A549 (cell line): ENCODE measurements at regions not wholly inside any gene's neighbourhood (a gene's known extent, or its start where the extent isn't known, plus 50 kb on each side); places are given as distances from the start of the nearest gene placed in this dataset.

Experiments
- ATAC-seq, 2 experiments: fragments of 200-7000 bp in 1 of 2; fragments of >200 bp in 1 of 2; cut with Nextera tagmentation in 1 of 2; cut with Tn5 transposase in 1 of 2; 3 replicates each; pipeline versions ENCODE4 v1.8.0 to v1.9.1; 2018 to 2020; ENCODE audit warnings: mild to moderate bottlenecking in 1 of 2, moderate library complexity in 1 of 2
- CTCF ChIA-PET: fragments of 300-600 bp; sonication (Branson Sonifier 250); formaldehyde crosslinking; extraction: SDS; loops from one replicate; lab custom pipeline; 2021; ENCODE audit warnings: antibody characterized with exemption, inconsistent platforms; lab: Yijun Ruan, JAX
- POLR2A ChIA-PET: fragments of 350-600 bp; formaldehyde crosslinking; extraction: SDS; loops from one replicate; lab custom pipeline; 2021; ENCODE audit warnings: antibody characterized with exemption, inconsistent platforms; lab: Yijun Ruan, JAX
- DNase-seq, 2 experiments: peaks; one replicate each; pipeline versions ENCODE4 v3.0.0 to v3.0.0-alpha.2; 2011 to 2016; ENCODE audit warnings: low read depth in 1 of 2, low spot score in 1 of 2
- FAIRE-seq: peaks from 2 replicates; lab custom pipeline; 2011; peaks lifted over from hg19 to GRCh38; lab: Jason Lieb, UNC
- H3K27ac ChIP-seq, 2 experiments: fragments of >200 bp; sonication (Bioruptor Twin); formaldehyde crosslinking; 3 replicates each; pipeline ENCODE4 v1.5.1; 2016 to 2017
- H3K4me1 ChIP-seq: fragments of >200 bp; sonication (Bioruptor Twin); formaldehyde crosslinking; 3 replicates; pipeline ENCODE4 v1.6.1; 2016
- H3K4me2 ChIP-seq: fragments of >200 bp; sonication (Bioruptor Twin); formaldehyde crosslinking; 3 replicates; pipeline ENCODE4 v1.6.1; 2016
- H3K4me3 ChIP-seq: fragments of >200 bp; sonication (Bioruptor Twin); formaldehyde crosslinking; 3 replicates; pipeline ENCODE4 v1.5.1; 2016
- H3K9me3 ChIP-seq: fragments of >200 bp; sonication (Bioruptor Twin); formaldehyde crosslinking; 3 replicates; pipeline ENCODE4 v1.6.1; 2016
- BCL3 ChIP-seq: fragments of >200 bp; sonication (Bioruptor Twin); formaldehyde crosslinking; IDR thresholded peaks from 3 replicates; pipeline ENCODE4 v1.6.1; 2016
- BHLHE40 ChIP-seq: IDR thresholded peaks from 2 replicates; pipeline ENCODE4 v1.6.1; 2012; ENCODE audit warnings: low read depth, low read length, inconsistent platforms
- CBX2 ChIP-seq: fragments of 200-600 bp; sonication (generic); IDR thresholded peaks from 2 replicates; pipeline ENCODE4 v1.6.1; 2016; ENCODE audit warnings: low read depth, mild to moderate bottlenecking, borderline replicate concordance
- CBX8 ChIP-seq: fragments of 200-600 bp; sonication (generic); IDR thresholded peaks from 2 replicates; pipeline ENCODE4 v1.6.1; 2016
- CHD2 ChIP-seq: fragments of 150-350 bp; IDR thresholded peaks from 2 replicates; pipeline ENCODE4 v1.6.1; 2014; ENCODE audit warnings: low read length; ENCODE audit not compliant: partially characterized antibody
- EHMT2 ChIP-seq: fragments of 200-600 bp; sonication (generic); IDR thresholded peaks from 2 replicates; pipeline ENCODE4 v1.6.1; 2016; ENCODE audit warnings: antibody characterized with exemption, low read depth, mild to moderate bottlenecking, moderate library complexity
- ESRRA ChIP-seq: fragments of 150-350 bp; IDR thresholded peaks from 2 replicates; pipeline ENCODE4 v1.6.1; 2014; ENCODE audit warnings: mild to moderate bottlenecking, low read length, borderline replicate concordance
- HES2 ChIP-seq: fragments of >200 bp; sonication (Bioruptor Twin); formaldehyde crosslinking; IDR thresholded peaks from 2 replicates; pipeline ENCODE4 v1.6.1; 2016
- HOXB13 ChIP-seq: fragments of 250-450 bp; sonication (Bioruptor Pico); IDR thresholded peaks from 2 replicates; pipeline ENCODE4 v1.5.0; 2020; ENCODE audit warnings: low read depth, mild to moderate bottlenecking, moderate library complexity
- JUN ChIP-seq, 2 experiments: fragments of >200 bp; sonication (Bioruptor Twin); formaldehyde crosslinking; IDR thresholded peaks; 2 replicates in 1 of 2; 3 replicates in 1 of 2; pipeline ENCODE4 v1.6.1; 2016 to 2017
- MAZ ChIP-seq: fragments of 150-350 bp; IDR thresholded peaks from 2 replicates; pipeline ENCODE4 v1.6.1; 2014; ENCODE audit warnings: antibody characterized with exemption, low read depth, low read length, borderline replicate concordance
- MYC ChIP-seq: IDR thresholded peaks from 2 replicates; pipeline ENCODE4 v1.6.1; 2012; ENCODE audit warnings: mild to moderate bottlenecking, inconsistent platforms, low read length, improper control_type of control experiment, borderline replicate concordance
- NFE2L2 ChIP-seq: fragments of 150-350 bp; conservative IDR thresholded peaks from 2 replicates; pipeline ENCODE4 v1.6.1; 2014; ENCODE audit warnings: low read length
- PHF8 ChIP-seq: fragments of 200-600 bp; sonication (generic); IDR thresholded peaks from 2 replicates; pipeline ENCODE4 v1.6.1; 2016; ENCODE audit warnings: low read depth, mild to moderate bottlenecking, antibody characterized with exemption, moderate library complexity, borderline replicate concordance
- POLR2A ChIP-seq: IDR thresholded peaks from 2 replicates; pipeline ENCODE4 v1.6.1; 2012; ENCODE audit warnings: mild to moderate bottlenecking, low read length
- POLR2AphosphoS2 ChIP-seq: conservative IDR thresholded peaks from 2 replicates; pipeline ENCODE4 v1.6.1; 2012; ENCODE audit warnings: low read length, improper control_type of control experiment, inconsistent platforms
- RFX5 ChIP-seq: fragments of 450-650 bp; IDR thresholded peaks from 2 replicates; pipeline ENCODE4 v1.7.1; 2014; ENCODE audit warnings: antibody characterized with exemption, mild to moderate bottlenecking, moderate library complexity
- SMC3 ChIP-seq: fragments of >200 bp; sonication (Bioruptor Twin); formaldehyde crosslinking; IDR thresholded peaks from 3 replicates; pipeline ENCODE4 v1.6.1; 2018; ENCODE audit warnings: inconsistent platforms
- TFCP2L1 ChIP-seq: fragments of 250-450 bp; sonication (Bioruptor Pico); IDR thresholded peaks from 2 replicates; pipeline ENCODE4 v1.5.0; 2021; ENCODE audit warnings: mild to moderate bottlenecking
- TP53 ChIP-seq: fragments of 250-450 bp; sonication (Bioruptor Pico); IDR thresholded peaks from 2 replicates; pipeline ENCODE4 v1.5.0; 2021; ENCODE audit warnings: mild to moderate bottlenecking, moderate library complexity
- ZC3H11A ChIP-seq: fragments of 450-650 bp; IDR thresholded peaks from 2 replicates; pipeline ENCODE4 v1.6.1; 2014; ENCODE audit warnings: antibody characterized with exemption, mild to moderate bottlenecking
- ZSCAN20 ChIP-seq: fragments of 250-450 bp; sonication (Bioruptor Pico); IDR thresholded peaks from 2 replicates; pipeline ENCODE4 v1.8.0; 2022; ENCODE audit warnings: mild to moderate bottlenecking, moderate library complexity
- WGBS: methylation state at CpG from one replicate; pipeline ENCODE4 v1.1.6; 2017; ENCODE audit errors: missing lambda C conversion rate; 5-methylcytosine and 5-hydroxymethylcytosine counted together
- TF ChIP-seq, protein P1 (sequence below): IDR thresholded peaks from 2 replicates; pipeline ENCODE4 v1.6.1; 2012
- TF ChIP-seq, protein P2 (sequence below): fragments of 250-450 bp; sonication (Bioruptor Pico); IDR thresholded peaks from 2 replicates; pipeline ENCODE4 v1.5.0; 2020; ENCODE audit warnings: low read depth, mild to moderate bottlenecking, moderate library complexity
- TF ChIP-seq, protein P3 (sequence below): fragments of 150-350 bp; IDR thresholded peaks from 2 replicates; pipeline ENCODE4 v1.6.1; 2014; ENCODE audit warnings: low read depth, mild to moderate bottlenecking, low read length

DNA sequence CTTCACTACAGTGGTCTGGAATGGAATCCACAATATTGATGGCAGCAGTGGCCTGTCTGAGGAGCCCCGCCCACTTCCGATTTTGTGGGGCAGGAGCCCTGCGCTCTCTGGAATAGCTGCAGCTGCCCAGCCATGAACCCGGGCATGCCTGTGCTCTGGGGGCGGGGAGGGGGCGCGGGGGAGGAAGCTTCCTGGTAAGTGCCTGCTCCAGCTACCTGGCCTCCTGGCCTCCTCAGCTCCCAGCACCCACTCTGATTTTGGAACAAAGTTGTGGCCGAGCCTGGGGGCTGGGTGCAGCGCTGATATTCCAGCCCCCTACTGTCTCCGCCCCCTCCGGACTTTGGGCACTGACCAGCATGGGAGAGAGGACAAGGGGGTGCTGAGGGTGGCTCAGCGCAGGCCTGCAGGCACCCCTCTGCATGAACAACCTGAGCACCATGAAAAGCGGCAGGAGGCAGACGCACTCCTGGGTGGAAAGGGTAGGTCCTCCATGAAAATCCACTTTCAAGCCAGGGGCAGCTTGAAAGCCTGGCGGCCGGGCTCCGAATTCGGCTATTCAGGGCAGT lies 972.7 kb upstream of the AGA start:
- Histone ChIP-seq H3K4me2 (no peak overlapping the region), H3K4me3 (no peak overlapping the region), H3K27ac (no peak overlapping the region), H3K4me1 (no peaks in the 10 kb centered on the region)
- WGBS = 61% methylated on average over 7 of the region's 18 CpGs
- no peak for FAIRE-seq
- CTCF ChIA-PET = no interaction called here
- POLR2A ChIA-PET = no interaction called here
- DNase-seq = no peak
- TF ChIP-seq TFCP2L1 (CRISPR knock-in tag) (no peak), BHLHE40 (no peak), ZSCAN20 (CRISPR knock-in tag) (no peak), MAZ (no peak), CBX8 (no peak), ESRRA (no peak), EHMT2 (no peak)
- TF ChIP-seq, protein P1, sequence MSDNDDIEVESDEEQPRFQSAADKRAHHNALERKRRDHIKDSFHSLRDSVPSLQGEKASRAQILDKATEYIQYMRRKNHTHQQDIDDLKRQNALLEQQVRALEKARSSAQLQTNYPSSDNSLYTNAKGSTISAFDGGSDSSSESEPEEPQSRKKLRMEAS = no peak
- TF ChIP-seq, protein P2, sequence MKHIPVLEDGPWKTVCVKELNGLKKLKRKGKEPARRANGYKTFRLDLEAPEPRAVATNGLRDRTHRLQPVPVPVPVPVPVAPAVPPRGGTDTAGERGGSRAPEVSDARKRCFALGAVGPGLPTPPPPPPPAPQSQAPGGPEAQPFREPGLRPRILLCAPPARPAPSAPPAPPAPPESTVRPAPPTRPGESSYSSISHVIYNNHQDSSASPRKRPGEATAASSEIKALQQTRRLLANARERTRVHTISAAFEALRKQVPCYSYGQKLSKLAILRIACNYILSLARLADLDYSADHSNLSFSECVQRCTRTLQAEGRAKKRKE (CRISPR knock-in tag) = no peak
- TF ChIP-seq, all 56 proteins: peak for 0
- no peaks in the 10 kb centered on the region for H3K9me3 ChIP-seq
- no peak for ATAC-seq

GRCh38 chr4:178415925-178416324 lies 973.7 kb upstream of the AGA start:
- no peak overlapping the region for H3K4me3 ChIP-seq
- ChIA-PET CTCF (no interaction called here), POLR2A (no interaction called here)
- no peak overlapping the region for H3K4me2 ChIP-seq
- H3K27ac ChIP-seq = no peak overlapping the region
- no peaks in the 10 kb centered on the region for H3K4me1 ChIP-seq
- H3K9me3 ChIP-seq = no peaks in the 10 kb centered on the region
- FAIRE-seq (no peak), DNase-seq (no peak)
- TF ChIP-seq RFX5 (no peak), SMC3 (no peak), HES2 (no peak)
- TF ChIP-seq, all 56 proteins: peak for 0
- no peak for ATAC-seq
- 93% methylated on average over 5 of the region's 14 CpGs for WGBS

DNA sequence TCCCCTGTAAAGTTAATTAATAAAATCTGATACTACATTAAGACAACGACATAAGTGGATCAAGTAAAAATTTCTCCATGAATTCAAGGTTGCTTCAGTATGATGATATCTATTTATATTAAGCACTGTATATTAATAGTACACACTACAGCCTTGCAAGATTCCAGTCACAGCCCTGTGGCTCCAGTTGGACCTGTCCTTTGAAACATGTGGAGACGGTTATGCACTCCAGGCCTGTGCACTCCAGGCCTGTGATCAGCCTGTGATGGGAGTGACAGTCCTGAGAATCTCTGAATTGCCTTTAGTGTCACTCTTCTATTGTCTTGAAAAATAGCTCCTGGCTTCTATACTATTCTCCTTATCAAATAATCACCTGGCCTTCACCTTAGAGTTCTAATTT lies 981.1 kb upstream of the AGA start:
- TF ChIP-seq ZC3H11A = no peak
- Histone ChIP-seq H3K4me3 (no peak overlapping the region), H3K4me1 (no peaks in the 10 kb centered on the region), H3K4me2 (no peak overlapping the region), H3K27ac (no peak overlapping the region), H3K9me3 (no peaks in the 10 kb centered on the region)
- ChIA-PET CTCF (no interaction called here), POLR2A (no interaction called here)
- WGBS = 34% methylated on average over 2 of the region's 2 CpGs
- no peak for DNase-seq
- ATAC-seq = no peak
- FAIRE-seq = no peak

DNA sequence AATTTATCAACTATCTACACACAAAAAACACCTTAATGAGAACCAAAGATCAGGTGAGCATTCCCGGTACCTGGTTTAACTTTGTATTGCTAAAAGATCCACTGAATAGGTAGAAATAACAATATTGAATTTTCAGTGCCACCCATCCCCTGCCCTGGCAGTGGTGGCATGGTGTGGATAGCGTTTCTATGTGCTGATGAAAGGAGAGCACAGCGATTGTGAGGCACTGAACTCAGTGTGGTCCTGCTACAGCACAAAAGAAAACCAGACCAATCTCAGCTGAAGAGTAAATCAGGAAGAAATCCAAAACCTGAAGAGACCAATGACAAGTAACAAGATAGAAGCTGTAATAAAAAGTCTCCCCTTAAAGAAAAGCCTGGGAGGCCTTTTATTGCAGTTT lies 984.6 kb upstream of the AGA start:
- WGBS = 22% methylated on average over 3 of the region's 3 CpGs
- FAIRE-seq (no peak), ATAC-seq (no peak), DNase-seq (no peak)
- Histone ChIP-seq H3K4me1 (no peaks in the 10 kb centered on the region), H3K27ac (no peak overlapping the region), H3K4me3 (no peak overlapping the region), H3K9me3 (no peaks in the 10 kb centered on the region), H3K4me2 (no peak overlapping the region)
- CTCF ChIA-PET = no interaction called here
- no peak for TF ChIP-seq PHF8
- TF ChIP-seq NFE2L2 = no peak
- TF ChIP-seq JUN (IDR thresholded peaks at IDR 0.05) = no peak
- TF ChIP-seq, protein P2 (CRISPR knock-in tag) = no peak
- no peak for TF ChIP-seq POLR2A
- no peak for TF ChIP-seq CHD2
- TF ChIP-seq HES2 = no peak
- TF ChIP-seq TP53 (CRISPR knock-in tag) = no peak
- TF ChIP-seq POLR2AphosphoS2 = no peak
- TF ChIP-seq SMC3 = no peak
- TF ChIP-seq, protein P1 = no peak
- TF ChIP-seq HOXB13 = no peak
- TF ChIP-seq MYC = no peak
- TF ChIP-seq, protein P3, sequence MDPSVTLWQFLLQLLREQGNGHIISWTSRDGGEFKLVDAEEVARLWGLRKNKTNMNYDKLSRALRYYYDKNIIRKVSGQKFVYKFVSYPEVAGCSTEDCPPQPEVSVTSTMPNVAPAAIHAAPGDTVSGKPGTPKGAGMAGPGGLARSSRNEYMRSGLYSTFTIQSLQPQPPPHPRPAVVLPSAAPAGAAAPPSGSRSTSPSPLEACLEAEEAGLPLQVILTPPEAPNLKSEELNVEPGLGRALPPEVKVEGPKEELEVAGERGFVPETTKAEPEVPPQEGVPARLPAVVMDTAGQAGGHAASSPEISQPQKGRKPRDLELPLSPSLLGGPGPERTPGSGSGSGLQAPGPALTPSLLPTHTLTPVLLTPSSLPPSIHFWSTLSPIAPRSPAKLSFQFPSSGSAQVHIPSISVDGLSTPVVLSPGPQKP = no peak
- TF ChIP-seq CBX2 = no peak
- TF ChIP-seq BCL3 = no peak
- no peak for TF ChIP-seq MAZ
- POLR2A ChIA-PET = no interaction called here
